HL-60 (cell line): ENCODE measurements at regions not wholly inside any gene's neighbourhood (a gene's known extent, or its start where the extent isn't known, plus 50 kb on each side); places are given as distances from the start of the nearest gene placed in this dataset.
A peak's percentile ranks its signal among the peaks of the same experiment; 100 is the strongest.

ENCODE experiments used
- DNase-seq, 2 experiments: peaks; one replicate each; pipeline ENCODE4 v3.0.0-alpha.2; 2010 to 2020; ENCODE audit warnings: low read depth in 1 of 2, low spot score in 1 of 2
- H3K27ac ChIP-seq: fragments of 250-450 bp; sonication (Bioruptor Pico); replicated peaks from 2 replicates; pipeline ENCODE4 v1.5.1; 2020; ENCODE audit warnings: mild to moderate bottlenecking, moderate library complexity
- H3K27me3 ChIP-seq: fragments of 250-450 bp; sonication (Bioruptor Pico); 2 replicates; pipeline ENCODE4 v1.5.1; 2021; ENCODE audit warnings: mild to moderate bottlenecking, moderate library complexity; ENCODE audit not compliant: insufficient read depth, poor library complexity, severe bottlenecking
- H3K4me3 ChIP-seq: replicated peaks from 2 replicates; pipeline ENCODE4 v1.5.1; 2011; ENCODE audit warnings: mild to moderate bottlenecking, control low read depth, low read length; ENCODE audit not compliant: insufficient read depth
- CTCF ChIP-seq: IDR thresholded peaks from one replicate; pipeline ENCODE4 v1.5.1; 2011; ENCODE audit warnings: low read length, control low read depth, inconsistent platforms; ENCODE audit not compliant: insufficient read depth
- GABPA ChIP-seq: IDR thresholded peaks from 2 replicates; pipeline ENCODE4 v1.6.1; 2012; ENCODE audit warnings: low read depth
- POLR2AphosphoS5 ChIP-seq: IDR thresholded peaks from 2 replicates; pipeline ENCODE4 v1.6.1; 2012; ENCODE audit warnings: low read depth
- SPI1 ChIP-seq: IDR thresholded peaks from 2 replicates; pipeline ENCODE4 v1.6.1; 2012; ENCODE audit warnings: low read depth, mild to moderate bottlenecking, borderline replicate concordance
- TF ChIP-seq, protein P1 (sequence below): IDR thresholded peaks from 2 replicates; pipeline ENCODE4 v1.6.1; 2012; ENCODE audit warnings: low read depth; ENCODE audit not compliant: insufficient replicate concordance

DNA sequence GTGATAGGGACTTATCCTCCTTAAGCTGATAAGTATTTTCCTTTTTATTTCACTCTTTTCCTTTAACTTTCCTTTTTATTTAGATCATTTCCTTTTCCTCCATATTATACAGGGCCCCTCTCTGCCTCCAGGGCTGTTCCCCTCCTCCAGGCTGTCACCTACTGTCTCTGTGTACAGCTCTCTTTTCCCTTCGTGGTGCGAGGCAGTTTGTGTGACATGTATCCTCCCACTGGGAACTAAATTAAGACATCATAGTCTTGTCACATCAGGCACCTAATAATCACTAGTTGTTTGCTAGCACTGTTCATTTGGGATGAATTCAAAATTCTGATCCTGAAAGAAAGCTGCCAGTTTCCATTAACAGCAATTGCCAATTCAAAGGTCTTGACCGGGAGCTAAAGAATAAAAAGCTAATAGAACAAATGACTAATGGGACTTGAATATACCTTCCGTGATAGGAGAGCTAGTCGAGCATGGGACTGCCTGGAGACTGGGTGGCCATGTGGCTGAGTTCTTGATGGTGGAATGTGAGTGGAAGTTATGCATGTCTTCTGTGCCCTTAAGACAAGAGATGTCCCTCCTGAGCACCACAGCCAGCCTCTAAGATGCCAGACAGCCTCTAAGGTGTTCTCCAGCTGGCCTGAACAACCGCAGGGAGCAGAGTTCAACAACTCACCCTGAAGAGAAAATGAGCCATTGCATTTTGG is 77.7 kb upstream of the LRRC55 start:
- TF ChIP-seq, protein P1, sequence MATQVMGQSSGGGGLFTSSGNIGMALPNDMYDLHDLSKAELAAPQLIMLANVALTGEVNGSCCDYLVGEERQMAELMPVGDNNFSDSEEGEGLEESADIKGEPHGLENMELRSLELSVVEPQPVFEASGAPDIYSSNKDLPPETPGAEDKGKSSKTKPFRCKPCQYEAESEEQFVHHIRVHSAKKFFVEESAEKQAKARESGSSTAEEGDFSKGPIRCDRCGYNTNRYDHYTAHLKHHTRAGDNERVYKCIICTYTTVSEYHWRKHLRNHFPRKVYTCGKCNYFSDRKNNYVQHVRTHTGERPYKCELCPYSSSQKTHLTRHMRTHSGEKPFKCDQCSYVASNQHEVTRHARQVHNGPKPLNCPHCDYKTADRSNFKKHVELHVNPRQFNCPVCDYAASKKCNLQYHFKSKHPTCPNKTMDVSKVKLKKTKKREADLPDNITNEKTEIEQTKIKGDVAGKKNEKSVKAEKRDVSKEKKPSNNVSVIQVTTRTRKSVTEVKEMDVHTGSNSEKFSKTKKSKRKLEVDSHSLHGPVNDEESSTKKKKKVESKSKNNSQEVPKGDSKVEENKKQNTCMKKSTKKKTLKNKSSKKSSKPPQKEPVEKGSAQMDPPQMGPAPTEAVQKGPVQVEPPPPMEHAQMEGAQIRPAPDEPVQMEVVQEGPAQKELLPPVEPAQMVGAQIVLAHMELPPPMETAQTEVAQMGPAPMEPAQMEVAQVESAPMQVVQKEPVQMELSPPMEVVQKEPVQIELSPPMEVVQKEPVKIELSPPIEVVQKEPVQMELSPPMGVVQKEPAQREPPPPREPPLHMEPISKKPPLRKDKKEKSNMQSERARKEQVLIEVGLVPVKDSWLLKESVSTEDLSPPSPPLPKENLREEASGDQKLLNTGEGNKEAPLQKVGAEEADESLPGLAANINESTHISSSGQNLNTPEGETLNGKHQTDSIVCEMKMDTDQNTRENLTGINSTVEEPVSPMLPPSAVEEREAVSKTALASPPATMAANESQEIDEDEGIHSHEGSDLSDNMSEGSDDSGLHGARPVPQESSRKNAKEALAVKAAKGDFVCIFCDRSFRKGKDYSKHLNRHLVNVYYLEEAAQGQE = no peak
- TF ChIP-seq SPI1 (no peak), GABPA (no peak), CTCF (no peak), POLR2AphosphoS5 (no peak)
- H3K27me3 ChIP-seq = no peaks in the 10 kb centered on the region
- H3K27ac ChIP-seq = no peak overlapping the region
- DNase-seq = no peak
- no peak overlapping the region for H3K4me3 ChIP-seq

DNA sequence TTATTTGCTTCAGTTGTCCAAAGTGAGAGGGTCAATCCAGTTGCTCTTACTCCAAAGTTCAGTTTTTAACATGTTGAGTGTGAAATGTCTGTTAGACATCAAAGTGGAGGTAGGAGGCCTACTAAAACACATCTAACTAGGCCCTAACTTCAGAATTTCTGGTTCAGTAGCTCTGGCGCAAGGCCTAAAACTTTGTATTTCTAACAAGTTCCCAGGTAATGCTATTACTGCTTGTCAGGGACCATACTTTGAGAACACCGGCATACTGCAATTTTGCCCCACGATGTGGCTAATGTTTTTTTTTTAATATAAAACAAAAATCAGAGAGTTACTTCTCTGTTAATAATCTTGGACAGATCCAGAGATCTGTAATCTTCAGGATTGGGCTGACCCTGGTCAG is 72.4 kb upstream of the LRRC55 start:
- no peak for DNase-seq
- no peaks in the 10 kb centered on the region for H3K27me3 ChIP-seq
- no peak for TF ChIP-seq POLR2AphosphoS5
- TF ChIP-seq SPI1 = no peak
- no peak for TF ChIP-seq GABPA
- TF ChIP-seq CTCF = no peak

DNA sequence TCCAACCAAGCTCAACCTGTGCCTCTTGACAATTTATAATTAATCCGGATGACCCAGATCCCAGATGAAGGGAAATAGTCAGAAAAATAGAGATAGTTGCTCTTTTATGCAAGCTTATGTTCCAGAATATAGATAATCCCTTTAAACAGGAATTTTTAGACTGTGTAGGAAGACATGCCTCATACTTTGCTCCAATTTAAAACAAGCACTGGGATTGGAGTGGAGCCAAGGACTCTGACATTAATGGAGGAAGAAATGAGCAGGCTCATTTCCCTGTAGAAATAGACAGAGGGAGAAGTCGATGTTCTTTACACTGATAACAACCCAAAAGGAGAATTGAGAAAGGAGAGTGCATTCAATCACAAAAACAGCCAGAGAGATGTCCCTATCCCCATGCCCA is 70.1 kb upstream of the LRRC55 start:
- no peaks in the 10 kb centered on the region for H3K27me3 ChIP-seq
- H3K27ac ChIP-seq = no peak overlapping the region
- no peak overlapping the region for H3K4me3 ChIP-seq
- no peak for DNase-seq
- no peak for TF ChIP-seq CTCF
- TF ChIP-seq POLR2AphosphoS5 = no peak

More for the DNA sequence above, 72.4 kb upstream of the LRRC55 start:
- no peak overlapping the region for H3K4me3 ChIP-seq
- H3K27ac ChIP-seq = no peak overlapping the region

GRCh38 chr11:57116654-57117053 is 65.1 kb upstream of the LRRC55 start:
- Histone ChIP-seq H3K4me3 (no peak overlapping the region), H3K27me3 (no peaks in the 10 kb centered on the region), H3K27ac (no peak overlapping the region)
- peak in 1 of 2 experiments; percentile 46 for DNase-seq
- TF ChIP-seq SPI1 = no peak
- peak; percentile 56 for TF ChIP-seq CTCF
- TF ChIP-seq POLR2AphosphoS5 = no peak
- no peak for TF ChIP-seq GABPA
- TF ChIP-seq, protein P1 = no peak
